A673 (cell line): ENCODE measurements at regions not wholly inside any gene's neighbourhood (a gene's known extent, or its start where the extent isn't known, plus 50 kb on each side); places are given as distances from the start of the nearest gene placed in this dataset.

Source experiments
- BruUV-seq: library from RNA; stranded (reverse); fragments of 400-500 nt; replicated peaks from 2 replicates; lab custom pipeline; 2021; lab: Mats Ljungman, UMichigan
- CTCF ChIA-PET: fragments of 300-600 bp; sonication (Branson Sonifier 250); formaldehyde crosslinking; loops from one replicate; lab custom pipeline; 2022; ENCODE audit warnings: antibody characterized with exemption; lab: Charles Lee
- POLR2A ChIA-PET: fragments of 300-600 bp; sonication (Branson Sonifier 250); formaldehyde crosslinking; loops from one replicate; lab custom pipeline; 2022; ENCODE audit warnings: antibody characterized with exemption; ENCODE audit not compliant: low non-redundant PET; lab: Charles Lee
- DNase-seq: peaks from one replicate; pipeline ENCODE4 v3.0.0-alpha.2; 2015; ENCODE audit warnings: low spot score
- H3K27ac ChIP-seq: fragments of 200-600 bp; sonication (generic); 2 replicates; pipeline ENCODE4 v1.5.1; 2016; ENCODE audit warnings: mixed run types, low read depth, mild to moderate bottlenecking, mixed read lengths, antibody characterized with exemption, low read length; ENCODE audit not compliant: poor library complexity, severe bottlenecking
- H3K27me3 ChIP-seq: fragments of 200-600 bp; sonication (generic); replicated peaks from 2 replicates; pipeline ENCODE4 v1.6.1; 2017; ENCODE audit warnings: mixed run types, low read depth, mild to moderate bottlenecking, mixed read lengths, antibody characterized with exemption, low read length; ENCODE audit not compliant: insufficient read depth, poor library complexity
- H3K36me3 ChIP-seq: fragments of 200-600 bp; sonication (generic); 2 replicates; pipeline ENCODE4 v1.6.1; 2016; ENCODE audit warnings: mixed run types, mild to moderate bottlenecking, mixed read lengths, antibody characterized with exemption, low read length; ENCODE audit not compliant: insufficient read depth, poor library complexity, severe bottlenecking
- H3K4me1 ChIP-seq: fragments of 200-600 bp; sonication (generic); 2 replicates; pipeline ENCODE4 v1.6.1; 2017; ENCODE audit warnings: mixed run types, mild to moderate bottlenecking, mixed read lengths, antibody characterized with exemption, low read length; ENCODE audit not compliant: insufficient read depth, poor library complexity, severe bottlenecking
- H3K4me3 ChIP-seq: fragments of 200-600 bp; sonication (generic); 2 replicates; pipeline ENCODE4 v1.5.1; 2016; ENCODE audit warnings: low read depth, mixed run types, mild to moderate bottlenecking, mixed read lengths, low read length; ENCODE audit not compliant: poor library complexity, severe bottlenecking
- H3K9me3 ChIP-seq: fragments of 200-600 bp; sonication (generic); 2 replicates; pipeline ENCODE4 v1.6.1; 2016; ENCODE audit warnings: mixed run types, low read depth, mild to moderate bottlenecking, mixed read lengths, antibody characterized with exemption, low read length; ENCODE audit not compliant: poor library complexity, severe bottlenecking
- CTCF ChIP-seq: fragments of 300-800, 200-600 bp; sonication (generic); conservative IDR thresholded peaks from 2 replicates; pipeline ENCODE4 v1.5.1; 2017; ENCODE audit warnings: low read depth, mild to moderate bottlenecking, antibody characterized with exemption, low read length, moderate library complexity, mixed read lengths
- EZH2 ChIP-seq: fragments of 200-600 bp; sonication (generic); IDR thresholded peaks from 2 replicates; pipeline ENCODE4 v1.6.1; 2017; ENCODE audit warnings: borderline replicate concordance, low read depth, mild to moderate bottlenecking, mixed read lengths, antibody characterized with exemption, low read length; ENCODE audit not compliant: poor library complexity, severe bottlenecking
- intact Hi-C: fragments of 100-400 bp; cut with micrococcal nuclease; formaldehyde crosslinking; loops from one replicate; pipeline ENCODE4 v1.10.0; 2022; ENCODE audit not compliant: unreplicated experiment

- H3K4me3 ChIP-seq: no peak overlapping the region
- CTCF ChIA-PET: no interaction called here
Measured at GRCh38 chr13:73547239-73547638, 488.4 kb downstream of the KLF5 start.

DNA sequence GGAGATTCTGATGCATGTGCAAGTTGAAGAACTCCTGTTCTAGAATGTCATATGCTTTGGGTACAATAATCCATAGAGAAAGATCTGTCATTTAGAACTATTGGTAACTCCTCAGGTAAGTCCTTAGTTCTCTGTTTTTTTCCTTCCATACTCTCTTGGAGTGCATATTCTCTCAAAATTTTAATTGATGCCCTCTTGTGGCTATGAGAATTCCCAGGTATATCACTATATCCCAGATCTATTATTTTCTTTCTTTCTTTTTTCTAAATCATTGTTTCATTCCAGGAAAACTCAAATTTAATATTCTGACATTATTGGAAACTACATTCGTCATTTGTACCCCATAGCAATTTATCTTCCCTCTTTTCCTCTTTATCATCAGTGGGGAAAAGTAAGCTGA is 485.4 kb downstream of the KLF5 start:
- H3K27ac ChIP-seq: no peak overlapping the region
- H3K36me3 ChIP-seq: no peaks in the 10 kb centered on the region
- H3K4me1 ChIP-seq: peaks cover 10% of the 10 kb centered on the region
- no peak for DNase-seq
- CTCF ChIA-PET: no interaction called here
- POLR2A ChIA-PET: no interaction called here
- intact Hi-C loops: no loop called here
- no peak overlapping the region for H3K4me3 ChIP-seq
- BruUV-seq: no TSS peak
- no peaks in the 10 kb centered on the region for H3K9me3 ChIP-seq
- no peaks in the 10 kb centered on the region for H3K27me3 ChIP-seq
- no peak for TF ChIP-seq EZH2
- no peak for TF ChIP-seq CTCF

More at GRCh38 chr13:73547239-73547638, 488.4 kb downstream of the KLF5 start:
- BruUV-seq: no TSS peak
- H3K27ac ChIP-seq: no peak overlapping the region
- POLR2A ChIA-PET: no interaction called here
- TF ChIP-seq CTCF (no peak), EZH2 (no peak)
- intact Hi-C loops: no loop called here
- no peaks in the 10 kb centered on the region for H3K36me3 ChIP-seq
- H3K4me1 ChIP-seq: peaks cover 13% of the 10 kb centered on the region
- H3K9me3 ChIP-seq: no peaks in the 10 kb centered on the region
- no peaks in the 10 kb centered on the region for H3K27me3 ChIP-seq
- peak; percentile 28 for DNase-seq

- no peaks in the 10 kb centered on the region for H3K27me3 ChIP-seq
- CTCF ChIA-PET: no interaction called here
- intact Hi-C loops: no loop called here
Measured at GRCh38 chr13:73542446-73542845, 483.6 kb downstream of the KLF5 start.

More at GRCh38 chr13:73542446-73542845, 483.6 kb downstream of the KLF5 start:
- DNase-seq: no peak
- peaks cover 3% of the 10 kb centered on the region for H3K4me1 ChIP-seq
- no peaks in the 10 kb centered on the region for H3K36me3 ChIP-seq
- TF ChIP-seq CTCF (no peak), EZH2 (no peak)
- no peaks in the 10 kb centered on the region for H3K9me3 ChIP-seq
- no TSS peak for BruUV-seq
- no peak overlapping the region for H3K27ac ChIP-seq
- H3K4me3 ChIP-seq: no peak overlapping the region
- POLR2A ChIA-PET: no interaction called here
